OCI-LY1 (cell line): ENCODE measurements at regions not wholly inside any gene's neighbourhood (a gene's known extent, or its start where the extent isn't known, plus 50 kb on each side); places are given as distances from the start of the nearest gene placed in this dataset.

Source experiments
- EZH2 ChIP-seq: fragments of 200-600 bp; sonication (generic), shearing (Covaris generic); IDR thresholded peaks from 2 replicates; pipeline ENCODE4 v1.8.0; 2017; ENCODE audit warnings: borderline replicate concordance, mixed run types, mild to moderate bottlenecking, antibody characterized with exemption, low read length, moderate library complexity, mixed read lengths
- TF ChIP-seq, protein P1 (sequence below): fragments of 200-600 bp; sonication (generic), shearing (Covaris generic); IDR thresholded peaks from 2 replicates; pipeline ENCODE4 v1.5.1; 2017; ENCODE audit warnings: mild to moderate bottlenecking, antibody characterized with exemption, low read length, moderate library complexity, mixed read lengths

DNA sequence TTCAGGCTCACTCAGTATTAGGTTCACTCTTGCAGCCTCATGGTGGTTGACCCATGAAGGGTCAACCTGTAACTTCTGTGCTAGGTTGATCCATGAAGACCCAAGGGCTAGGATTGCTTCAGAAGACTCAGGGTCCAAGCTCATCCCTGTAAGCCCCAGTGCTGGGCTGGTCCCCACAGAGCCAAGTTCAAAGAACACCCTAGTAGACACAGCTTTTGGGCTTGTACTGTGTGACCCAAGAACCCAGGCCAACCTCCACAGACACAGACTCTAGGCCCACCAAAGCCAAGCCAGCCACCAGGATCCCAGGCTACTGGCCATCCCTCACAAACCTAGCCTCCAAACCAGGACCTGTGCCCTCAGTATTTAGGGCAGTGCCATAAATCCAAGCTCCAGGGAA lies 1020.6 kb downstream of the SLC16A7 start:
- TF ChIP-seq, protein P1, sequence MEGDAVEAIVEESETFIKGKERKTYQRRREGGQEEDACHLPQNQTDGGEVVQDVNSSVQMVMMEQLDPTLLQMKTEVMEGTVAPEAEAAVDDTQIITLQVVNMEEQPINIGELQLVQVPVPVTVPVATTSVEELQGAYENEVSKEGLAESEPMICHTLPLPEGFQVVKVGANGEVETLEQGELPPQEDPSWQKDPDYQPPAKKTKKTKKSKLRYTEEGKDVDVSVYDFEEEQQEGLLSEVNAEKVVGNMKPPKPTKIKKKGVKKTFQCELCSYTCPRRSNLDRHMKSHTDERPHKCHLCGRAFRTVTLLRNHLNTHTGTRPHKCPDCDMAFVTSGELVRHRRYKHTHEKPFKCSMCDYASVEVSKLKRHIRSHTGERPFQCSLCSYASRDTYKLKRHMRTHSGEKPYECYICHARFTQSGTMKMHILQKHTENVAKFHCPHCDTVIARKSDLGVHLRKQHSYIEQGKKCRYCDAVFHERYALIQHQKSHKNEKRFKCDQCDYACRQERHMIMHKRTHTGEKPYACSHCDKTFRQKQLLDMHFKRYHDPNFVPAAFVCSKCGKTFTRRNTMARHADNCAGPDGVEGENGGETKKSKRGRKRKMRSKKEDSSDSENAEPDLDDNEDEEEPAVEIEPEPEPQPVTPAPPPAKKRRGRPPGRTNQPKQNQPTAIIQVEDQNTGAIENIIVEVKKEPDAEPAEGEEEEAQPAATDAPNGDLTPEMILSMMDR: no peak
- TF ChIP-seq EZH2: no peak
